ENCODE measurements at regions not wholly inside any gene's neighbourhood (a gene's known extent, or its start where the extent isn't known, plus 50 kb on each side); places are given as distances from the start of the nearest gene placed in this dataset.
"Not testable (repeated sequence)": the region's sequence is repeated elsewhere in the genome, so short reads cannot be mapped to it uniquely, and the experiment has no call there.

- no peak for DNase-seq (ENCODE audit: low read depth in 2 of 2)
These were observed 89.8 kb upstream of the PODXL start for GRCh38 chr7:131646203-131646602.

- no peak for DNase-seq (ENCODE audit: low read depth in 2 of 2)
These were observed 86.0 kb upstream of the PODXL start for GRCh38 chr7:131642429-131642828.

DNA sequence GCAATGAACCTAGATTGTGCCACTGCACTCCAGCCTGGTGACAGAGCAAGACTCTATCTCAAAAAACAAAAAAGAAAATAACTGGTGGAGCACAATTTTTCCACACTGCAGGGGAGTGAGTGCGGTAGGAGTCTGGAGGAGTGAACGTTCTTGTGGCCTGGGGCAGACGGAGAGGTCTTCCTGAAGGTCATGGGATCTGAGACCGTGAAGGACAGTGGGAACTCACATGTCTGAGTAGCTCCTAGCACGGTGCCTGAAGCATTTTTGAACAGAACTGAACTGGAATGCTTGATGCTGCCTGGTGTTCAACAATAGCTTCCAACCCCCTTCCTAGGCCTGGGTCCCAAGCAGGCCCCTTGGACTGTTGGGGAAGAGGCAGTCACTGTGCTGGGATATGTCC is 84.3 kb upstream of the PODXL start:
- no peak for DNase-seq (ENCODE audit: low read depth in 2 of 2)

- no peak for DNase-seq (ENCODE audit: low read depth in 2 of 2)
These were observed 82.4 kb upstream of the PODXL start for GRCh38 chr7:131638641-131639430.

DNA sequence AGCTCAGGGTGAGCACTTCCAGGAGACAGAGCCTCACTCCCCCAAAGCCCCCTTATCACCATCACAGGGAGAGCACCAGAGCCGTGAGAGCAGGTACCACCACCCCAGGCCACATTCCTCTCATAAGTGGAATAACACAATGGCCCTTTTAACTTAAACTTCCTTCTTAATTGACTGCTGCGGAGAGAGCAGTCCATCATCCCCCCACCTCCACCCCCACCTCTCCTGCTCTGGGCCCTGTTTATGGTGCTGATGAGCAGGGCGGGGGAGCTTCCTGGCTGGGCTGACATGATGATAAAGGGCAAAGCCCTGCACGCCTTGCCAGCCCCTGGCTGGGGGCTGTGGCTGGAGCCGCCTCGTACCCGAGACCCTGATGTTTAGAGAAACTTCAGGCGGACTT is 81.4 kb upstream of the PODXL start:
- no peak for DNase-seq (ENCODE audit: low read depth in 2 of 2)

- no peak for DNase-seq (ENCODE audit: low read depth in 2 of 2)
These were observed 79.7 kb upstream of the PODXL start for GRCh38 chr7:131636092-131636491.

GRCh38 chr7:131634197-131634596 is 77.8 kb upstream of the PODXL start:
- not testable (repeated sequence) for DNase-seq (ENCODE audit: low read depth in 2 of 2)

- DNase-seq (ENCODE audit: low read depth in 2 of 2) = no peak
These were observed 77.0 kb upstream of the PODXL start for GRCh38 chr7:131633342-131633843.

GRCh38 chr7:131630427-131630826 is 74.0 kb upstream of the PODXL start:
- no peak for DNase-seq (ENCODE audit: low read depth in 2 of 2)

- no peak for DNase-seq (ENCODE audit: low read depth in 2 of 2)
These were observed 72.9 kb upstream of the PODXL start for GRCh38 chr7:131629217-131629882.

DNA sequence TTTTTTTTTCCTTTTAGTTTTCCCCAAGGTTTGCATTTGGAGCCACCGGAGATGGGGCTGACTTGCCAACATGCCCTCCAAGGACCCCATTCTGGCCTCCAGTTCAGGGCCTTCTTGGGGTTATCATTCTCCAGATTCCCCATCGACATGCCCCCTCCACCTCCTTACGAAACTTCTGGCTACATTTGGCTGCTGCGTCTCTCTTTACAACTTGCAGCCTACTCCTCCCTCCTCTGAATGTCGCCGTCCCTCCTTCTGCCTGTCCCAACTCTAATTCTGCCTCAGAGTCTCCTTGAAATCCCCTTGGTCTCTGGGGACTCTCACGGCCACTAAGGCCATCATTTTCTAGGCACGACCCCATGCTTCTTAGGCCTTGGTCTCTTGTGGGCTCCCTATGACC is 72.2 kb upstream of the PODXL start:
- no peak for DNase-seq (ENCODE audit: low read depth in 2 of 2)

DNA sequence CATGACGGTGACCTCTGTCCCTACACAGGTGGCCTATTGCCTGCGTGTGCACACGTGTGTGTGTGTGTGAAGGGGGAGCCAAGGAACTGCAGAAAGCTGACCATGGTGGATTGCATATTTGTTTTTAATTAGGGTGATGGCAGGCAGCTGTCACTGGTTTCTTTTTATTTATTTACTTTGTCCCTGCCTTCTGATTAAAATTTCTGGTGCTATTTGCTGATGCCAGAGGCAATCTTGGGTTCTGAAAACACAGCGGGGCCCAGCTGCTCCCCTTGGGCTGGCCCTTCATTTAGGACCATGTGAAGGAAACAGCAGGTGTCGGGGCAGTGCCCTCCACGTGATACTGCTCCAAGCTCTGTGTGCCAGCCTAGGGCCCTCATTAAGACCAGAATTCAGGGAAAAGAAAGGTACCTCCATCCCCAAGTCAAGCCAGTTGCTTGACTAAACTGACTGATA is 71.3 kb upstream of the PODXL start:
- no peak for DNase-seq (ENCODE audit: low read depth in 2 of 2)

DNA sequence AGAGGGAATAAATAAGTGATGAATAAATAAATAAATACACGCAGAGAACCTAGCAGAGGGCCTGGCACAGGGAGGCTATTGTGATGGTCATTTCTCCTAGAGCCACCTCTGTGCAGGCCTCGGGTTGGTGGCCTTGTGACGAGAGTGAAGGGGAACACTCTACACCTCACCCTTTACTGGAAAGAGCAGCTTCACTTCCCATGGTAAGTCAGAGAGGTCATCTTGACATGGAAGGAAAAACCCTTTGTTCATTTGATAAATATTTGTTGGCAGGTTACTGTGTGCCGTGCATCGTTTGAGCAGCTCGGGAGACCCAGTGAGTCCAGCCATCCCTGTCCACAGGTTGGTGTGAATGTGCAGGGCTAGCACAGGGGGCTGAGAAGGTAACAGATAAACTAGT is 70.2 kb upstream of the PODXL start:
- DNase-seq (ENCODE audit: low read depth in 2 of 2) = no peak

GRCh38 chr7:131625817-131626372 is 69.5 kb upstream of the PODXL start:
- no peak for DNase-seq (ENCODE audit: low read depth in 2 of 2)

GRCh38 chr7:131625345-131625744 is 68.9 kb upstream of the PODXL start:
- not testable (repeated sequence) for DNase-seq (ENCODE audit: low read depth in 2 of 2)

GRCh38 chr7:131624536-131624935 is 68.1 kb upstream of the PODXL start:
- no peak for DNase-seq (ENCODE audit: low read depth in 2 of 2)

DNA sequence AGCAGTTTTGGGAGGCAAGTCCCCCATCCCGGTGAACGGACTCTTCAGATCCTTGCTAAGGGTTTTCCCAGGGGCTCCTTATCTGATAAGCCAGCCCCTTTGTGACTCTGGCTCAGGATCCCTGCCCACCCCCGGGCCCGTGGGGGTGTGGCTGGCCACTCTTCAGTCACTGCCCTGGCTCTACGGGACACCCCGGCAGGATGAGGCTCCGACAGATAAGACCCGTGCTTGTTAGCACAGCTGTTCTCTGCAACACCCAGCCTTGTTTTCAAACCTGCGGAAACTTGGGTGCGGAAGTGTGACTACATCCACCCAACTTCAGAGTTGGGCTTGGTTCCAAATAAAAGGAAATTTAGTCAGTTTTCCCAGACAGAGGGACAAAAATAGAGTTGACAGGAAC is 66.7 kb upstream of the PODXL start:
- DNase-seq (ENCODE audit: low read depth in 2 of 2) = no peak

- DNase-seq (ENCODE audit: low read depth in 2 of 2) = no peak
These were observed 65.2 kb upstream of the PODXL start for GRCh38 chr7:131621652-131622051.

DNA sequence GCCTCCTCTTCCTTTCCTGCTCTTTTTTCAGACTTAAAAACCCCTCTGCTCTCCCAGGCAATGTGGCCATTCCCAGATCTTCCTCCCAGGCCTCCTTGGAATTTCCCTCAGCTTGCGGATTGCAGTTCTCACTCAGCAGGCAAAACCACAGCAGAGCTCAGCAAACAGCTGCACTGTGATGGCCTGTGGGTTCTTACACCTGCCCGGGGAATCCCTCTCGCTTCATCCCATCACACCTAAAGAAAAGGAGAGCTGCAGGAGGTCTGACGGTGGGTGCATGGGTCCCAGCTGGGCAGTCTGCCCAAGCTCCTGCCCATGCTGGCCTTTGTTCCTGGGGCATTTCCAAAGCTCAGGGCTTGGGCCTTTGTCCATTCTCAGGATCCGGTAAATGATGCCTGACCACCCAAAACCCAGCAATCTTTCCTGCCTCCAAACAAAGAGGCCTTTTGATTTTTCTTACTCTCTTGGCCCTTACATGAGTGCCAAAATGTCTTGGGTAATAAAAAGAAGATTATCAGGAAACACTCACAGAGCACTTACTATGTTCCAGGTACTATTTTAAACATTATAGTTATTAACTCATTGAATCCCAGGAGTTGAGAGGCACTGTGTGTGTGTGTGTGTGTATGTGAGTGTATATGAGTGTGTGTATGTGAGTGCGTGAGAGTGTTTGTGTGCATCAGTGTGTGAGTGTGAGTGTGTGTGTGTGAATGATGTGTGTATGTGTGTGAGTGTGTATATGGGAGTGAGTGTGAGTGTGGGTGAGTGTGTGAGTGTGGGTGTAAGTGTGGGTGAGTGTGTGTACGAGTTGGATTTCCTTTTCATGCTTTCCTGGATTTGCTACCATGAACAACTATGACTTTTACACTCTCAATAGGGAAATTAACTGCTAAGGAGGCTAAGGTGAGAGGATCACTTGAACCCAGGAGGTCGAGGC is 64.5 kb upstream of the PODXL start:
- no peak for DNase-seq (ENCODE audit: low read depth in 2 of 2)

DNA sequence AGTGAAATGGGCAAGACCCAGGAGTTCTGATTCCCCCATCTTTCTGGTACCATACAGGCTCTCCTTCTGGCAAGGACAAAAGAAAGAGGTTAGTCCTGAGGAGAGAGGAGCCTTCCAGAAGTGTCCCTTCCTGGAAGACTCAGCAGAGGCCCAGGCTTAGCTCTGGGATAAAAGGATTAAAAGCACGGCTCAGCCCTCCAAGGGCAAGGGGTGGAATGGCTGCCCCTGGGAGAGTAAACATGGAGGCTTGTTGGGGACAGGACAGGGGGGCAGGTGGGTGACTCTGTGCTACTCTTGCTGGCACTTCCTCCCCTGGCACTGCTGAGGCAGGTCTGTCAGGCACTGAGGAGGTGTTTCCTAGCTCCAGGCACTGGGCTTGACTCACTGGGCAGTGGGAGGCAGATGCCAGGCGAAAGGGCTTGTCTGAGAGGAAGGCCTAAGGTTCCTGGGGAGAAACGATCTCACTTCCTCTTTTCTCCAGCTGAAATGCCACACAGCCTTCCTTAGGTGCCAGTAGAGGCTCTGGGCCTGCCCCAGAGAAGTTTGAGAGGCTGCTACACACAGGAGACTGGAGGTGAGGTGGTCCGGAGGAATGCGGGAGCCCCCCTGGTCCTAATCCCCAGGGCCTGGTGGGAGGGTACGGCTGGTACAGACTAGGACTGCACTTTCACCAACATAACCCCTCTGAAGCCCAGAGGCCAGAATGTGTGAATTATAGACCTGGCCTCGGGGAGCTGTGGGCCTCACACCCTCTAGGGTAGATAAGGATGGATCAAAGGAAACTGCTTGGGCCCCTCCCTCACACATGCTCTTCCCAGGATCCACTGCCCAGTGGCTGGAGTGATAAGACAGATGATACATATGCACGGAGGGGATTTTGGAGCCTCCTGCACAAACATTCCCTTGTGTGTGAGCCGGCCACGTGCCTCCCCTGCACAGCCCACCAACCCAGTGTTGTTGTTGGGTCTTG is 63.2 kb upstream of the PODXL start:
- no peak for DNase-seq (ENCODE audit: low read depth in 2 of 2)

GRCh38 chr7:131618391-131618790 is 62.0 kb upstream of the PODXL start:
- no peak for DNase-seq (ENCODE audit: low read depth in 2 of 2)
